ENCODE measurements at regions not wholly inside any gene's neighbourhood (a gene's known extent, or its start where the extent isn't known, plus 50 kb on each side); places are given as distances from the start of the nearest gene placed in this dataset.

- 62 to 69% (median 63%) methylated on average over 3 of the region's 3 CpGs for WGBS, 3 donors
- H3K4me1 ChIP-seq = no peaks in the 10 kb centered on the region
- no peak for ATAC-seq
- no peak overlapping the region for H3K27ac ChIP-seq
- no peak for DNase-seq
- no peaks in the 10 kb centered on the region for H3K27me3 ChIP-seq (ENCODE audit: insufficient read depth in 3 of 3, low read length in 2 of 3)
- no peaks in the 10 kb centered on the region for H3K9me3 ChIP-seq
- intact Hi-C loops (cut with DNase I) = no loop called here
- H3K4me3 ChIP-seq = no peak overlapping the region
- TF ChIP-seq CTCF (IDR thresholded peaks at IDR 0.05) = no peak
- H3K36me3 ChIP-seq (ENCODE audit: insufficient read depth in 1 of 2, low read depth in 1 of 2) = no peaks in the 10 kb centered on the region
These were observed 53.0 kb upstream of the CORO2B start for GRCh38 chr15:68525815-68526214.

GRCh38 chr15:68526269-68526668, 52.5 kb upstream of the CORO2B start:
- Histone ChIP-seq H3K27ac (no peak overlapping the region), H3K36me3 (ENCODE audit: insufficient read depth in 1 of 2, low read depth in 1 of 2) (no peaks in the 10 kb centered on the region), H3K4me1 (no peaks in the 10 kb centered on the region), H3K9me3 (no peaks in the 10 kb centered on the region), H3K4me3 (no peak overlapping the region), H3K27me3 (ENCODE audit: insufficient read depth in 3 of 3, low read length in 2 of 3) (no peaks in the 10 kb centered on the region)
- no peak for ATAC-seq
- TF ChIP-seq CTCF (IDR thresholded peaks at IDR 0.05) = no peak
- intact Hi-C loops (cut with DNase I) = no loop called here
- no peak for DNase-seq

- intact Hi-C loops (cut with DNase I) = no loop called here
- 90 to 94% (median 92%) methylated on average over 2 of the region's 2 CpGs for WGBS, 3 donors
- ATAC-seq = no peak
These were observed 52.0 kb upstream of the CORO2B start for GRCh38 chr15:68526784-68527183.

DNA sequence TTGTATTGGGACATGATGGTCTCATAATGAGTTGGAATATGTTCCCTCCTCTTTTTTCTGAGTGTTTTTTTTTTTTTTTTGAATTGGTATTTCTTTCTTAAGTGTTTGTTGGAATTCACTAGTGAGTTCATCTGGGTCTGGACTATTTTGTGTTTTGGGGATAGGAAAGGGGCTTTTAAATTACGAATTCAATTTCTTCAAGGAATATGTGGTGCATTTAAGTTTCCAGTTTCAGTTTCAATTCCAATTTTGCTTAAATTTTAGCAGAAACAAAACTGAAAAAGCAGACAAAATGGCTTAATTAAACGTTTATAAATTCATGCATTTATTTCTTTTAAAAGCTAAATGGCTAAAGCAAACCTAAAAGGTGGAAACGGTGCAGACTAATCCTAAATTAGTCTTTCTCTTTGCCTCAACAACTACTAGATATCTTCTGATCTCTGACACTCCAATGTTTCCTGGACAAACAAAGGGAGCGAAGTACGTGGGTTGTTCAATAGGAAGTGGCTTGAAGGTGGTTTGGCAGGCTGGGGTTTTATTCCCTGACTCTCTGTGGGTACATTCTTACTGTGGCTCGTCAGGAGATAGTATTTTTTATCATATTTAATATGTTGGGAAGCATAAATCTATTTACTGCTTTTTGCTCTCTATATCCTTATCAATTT, 50.0 kb upstream of the CORO2B start:
- WGBS, 3 donors = 56 to 60% (median 59%) methylated on average over 6 of the region's 6 CpGs
- H3K4me1 ChIP-seq = no peaks in the 10 kb centered on the region
- intact Hi-C loops (cut with DNase I) = no loop called here

More at GRCh38 chr15:68526784-68527183, 52.0 kb upstream of the CORO2B start:
- Histone ChIP-seq H3K27ac (no peak overlapping the region), H3K9me3 (peaks cover 3% of the 10 kb centered on the region), H3K4me3 (no peak overlapping the region), H3K36me3 (ENCODE audit: insufficient read depth in 1 of 2, low read depth in 1 of 2) (no peaks in the 10 kb centered on the region), H3K27me3 (ENCODE audit: insufficient read depth in 3 of 3, low read length in 2 of 3) (no peaks in the 10 kb centered on the region), H3K4me1 (no peaks in the 10 kb centered on the region)
- DNase-seq = no peak
- TF ChIP-seq CTCF (IDR thresholded peaks at IDR 0.05) = no peak

More for the DNA sequence above, 50.0 kb upstream of the CORO2B start:
- Histone ChIP-seq H3K4me3 (no peak overlapping the region), H3K27me3 (ENCODE audit: insufficient read depth in 3 of 3, low read length in 2 of 3) (no peaks in the 10 kb centered on the region), H3K36me3 (ENCODE audit: insufficient read depth in 1 of 2, low read depth in 1 of 2) (no peaks in the 10 kb centered on the region), H3K9me3 (peaks cover 12% of the 10 kb centered on the region), H3K27ac (no peak overlapping the region)
- no peak for DNase-seq
- no peak for TF ChIP-seq CTCF (IDR thresholded peaks at IDR 0.05)
- no peak for ATAC-seq

All from psoas muscle (tissue), 7 donors.